Thyroid gland (tissue), 4 donors: ENCODE measurements at regions not wholly inside any gene's neighbourhood (a gene's known extent, or its start where the extent isn't known, plus 50 kb on each side); places are given as distances from the start of the nearest gene placed in this dataset.
"Not testable (repeated sequence)": the region's sequence is repeated elsewhere in the genome, so short reads cannot be mapped to it uniquely, and the experiment has no call there.

Source experiments
- DNase-seq, 2 donors: peaks; one replicate each; pipeline ENCODE4 v3.0.0-alpha.2; 2019
- H3K27ac ChIP-seq, 3 donors: fragments of 200-600 bp; sonication (generic); 1 replicate in 2 of 3; 2 replicates in 1 of 3; pipeline ENCODE4 v1.5.1; 2016 to 2019; ENCODE audit warnings: mild to moderate bottlenecking in 1 of 3, moderate library complexity in 1 of 3
- H3K27me3 ChIP-seq: fragments of 200-600 bp; sonication (generic); one replicate; pipeline ENCODE4 v1.5.1; 2019
- H3K36me3 ChIP-seq, 2 donors: fragments of 200-600 bp; sonication (generic); one replicate each; pipeline ENCODE4 v1.5.1; 2016 to 2019
- H3K4me1 ChIP-seq, 2 donors: fragments of 200-600 bp; sonication (generic); one replicate each; pipeline ENCODE4 v1.5.1; 2017 to 2019
- H3K4me3 ChIP-seq, 3 donors: fragments of 200-600 bp; sonication (generic); replicated peaks in 1 of 3; 1 replicate in 2 of 3; 2 replicates in 1 of 3; pipeline ENCODE4 v1.5.1; 2016; ENCODE audit warnings: mild to moderate bottlenecking in 1 of 3
- H3K9me3 ChIP-seq: fragments of 200-600 bp; sonication (generic); one replicate; pipeline ENCODE4 v1.5.1; 2017
- POLR2A ChIP-seq, 2 donors: fragments of 450-650 bp; IDR thresholded peaks; one replicate each; pipeline ENCODE4 v1.6.1; 2017; ENCODE audit warnings: antibody characterized with exemption in 2 of 2, mild to moderate bottlenecking in 2 of 2, moderate library complexity in 1 of 2
- WGBS, 2 donors: methylation state at CpG; one replicate each; pipeline ENCODE4 v1.1.5; 2017; 5-methylcytosine and 5-hydroxymethylcytosine counted together
- intact Hi-C: fragments of 100-400 bp; cut with DNase I; formaldehyde crosslinking; loops from one replicate; pipeline ENCODE4 v1.15.1; 2023
- TF ChIP-seq, protein P1 (sequence below), 6 experiments: fragments of 200-600 bp in 3 of 6; fragments of 450-650 bp in 3 of 6; sonication (generic) in 3 of 6; IDR thresholded peaks; one replicate each; pipeline ENCODE4 v1.5.1; 2016 to 2019; ENCODE audit warnings: antibody characterized with exemption in 6 of 6, mild to moderate bottlenecking in 2 of 6, inconsistent platforms in 1 of 6, moderate library complexity in 1 of 6

DNA sequence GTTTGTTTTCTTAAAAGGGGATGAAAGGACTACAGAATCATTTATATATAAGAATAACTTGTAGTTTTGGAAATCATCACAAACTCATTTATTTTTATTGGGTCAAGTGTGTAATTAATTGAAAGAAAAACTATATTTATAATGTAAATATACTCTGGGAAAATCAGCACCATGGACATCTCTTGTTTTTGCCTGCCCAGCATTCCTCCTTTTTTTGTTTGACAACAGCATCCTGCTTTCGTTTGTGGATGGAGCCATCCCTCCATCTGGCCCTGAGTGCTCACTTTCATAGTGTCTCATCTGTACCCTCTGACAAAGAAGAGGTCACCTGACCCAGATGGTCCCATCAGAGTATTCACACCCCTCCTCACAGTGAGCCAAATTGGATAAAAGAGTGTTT lies 308.2 kb upstream of the HTR1E start:
- no peak for TF ChIP-seq POLR2A (IDR thresholded peaks at IDR 0.05)
- TF ChIP-seq, protein P1, sequence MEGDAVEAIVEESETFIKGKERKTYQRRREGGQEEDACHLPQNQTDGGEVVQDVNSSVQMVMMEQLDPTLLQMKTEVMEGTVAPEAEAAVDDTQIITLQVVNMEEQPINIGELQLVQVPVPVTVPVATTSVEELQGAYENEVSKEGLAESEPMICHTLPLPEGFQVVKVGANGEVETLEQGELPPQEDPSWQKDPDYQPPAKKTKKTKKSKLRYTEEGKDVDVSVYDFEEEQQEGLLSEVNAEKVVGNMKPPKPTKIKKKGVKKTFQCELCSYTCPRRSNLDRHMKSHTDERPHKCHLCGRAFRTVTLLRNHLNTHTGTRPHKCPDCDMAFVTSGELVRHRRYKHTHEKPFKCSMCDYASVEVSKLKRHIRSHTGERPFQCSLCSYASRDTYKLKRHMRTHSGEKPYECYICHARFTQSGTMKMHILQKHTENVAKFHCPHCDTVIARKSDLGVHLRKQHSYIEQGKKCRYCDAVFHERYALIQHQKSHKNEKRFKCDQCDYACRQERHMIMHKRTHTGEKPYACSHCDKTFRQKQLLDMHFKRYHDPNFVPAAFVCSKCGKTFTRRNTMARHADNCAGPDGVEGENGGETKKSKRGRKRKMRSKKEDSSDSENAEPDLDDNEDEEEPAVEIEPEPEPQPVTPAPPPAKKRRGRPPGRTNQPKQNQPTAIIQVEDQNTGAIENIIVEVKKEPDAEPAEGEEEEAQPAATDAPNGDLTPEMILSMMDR (IDR thresholded peaks at IDR 0.05), result no peak
- no peak for DNase-seq
- Histone ChIP-seq H3K9me3 (no peaks in the 10 kb centered on the region), H3K4me1 (no peaks in the 10 kb centered on the region), H3K27me3 (no peaks in the 10 kb centered on the region), H3K36me3 (no peaks in the 10 kb centered on the region), H3K4me3 (no peak overlapping the region), H3K27ac (no peak overlapping the region)
- intact Hi-C loops, result no loop called here
- WGBS, 2 donors, result 22 to 23% methylated on average over 1 of the region's 1 CpG

DNA sequence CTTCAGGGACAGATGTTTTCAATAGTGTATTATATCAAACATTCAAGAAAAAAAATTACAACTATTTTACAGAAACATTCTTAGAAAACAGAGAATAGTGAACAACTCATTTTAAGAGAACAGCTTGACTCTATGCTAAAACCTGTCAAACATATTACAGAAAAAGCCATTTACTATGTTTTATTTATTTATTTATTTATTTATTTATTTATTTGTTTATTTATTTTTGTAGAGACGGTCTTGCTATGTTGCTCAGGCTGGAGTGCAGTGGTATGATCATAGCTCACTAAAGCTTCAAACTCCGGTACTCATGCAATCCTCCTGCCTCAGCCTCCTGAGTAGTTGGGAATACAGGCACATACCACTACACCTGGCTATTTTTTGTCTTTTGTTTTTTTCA lies 317.9 kb upstream of the HTR1E start:
- Histone ChIP-seq H3K4me3 (no peak overlapping the region), H3K9me3 (no peaks in the 10 kb centered on the region), H3K36me3 (no peaks in the 10 kb centered on the region), H3K27me3 (no peaks in the 10 kb centered on the region), H3K4me1 (no peaks in the 10 kb centered on the region), H3K27ac (no peak overlapping the region)
- WGBS, 2 donors, result 96 to 98% methylated on average over 2 of the region's 2 CpGs
- TF ChIP-seq, protein P1 (IDR thresholded peaks at IDR 0.05), result no peak
- TF ChIP-seq POLR2A (IDR thresholded peaks at IDR 0.05), result no peak
- intact Hi-C loops, result no loop called here
- no peak for DNase-seq

DNA sequence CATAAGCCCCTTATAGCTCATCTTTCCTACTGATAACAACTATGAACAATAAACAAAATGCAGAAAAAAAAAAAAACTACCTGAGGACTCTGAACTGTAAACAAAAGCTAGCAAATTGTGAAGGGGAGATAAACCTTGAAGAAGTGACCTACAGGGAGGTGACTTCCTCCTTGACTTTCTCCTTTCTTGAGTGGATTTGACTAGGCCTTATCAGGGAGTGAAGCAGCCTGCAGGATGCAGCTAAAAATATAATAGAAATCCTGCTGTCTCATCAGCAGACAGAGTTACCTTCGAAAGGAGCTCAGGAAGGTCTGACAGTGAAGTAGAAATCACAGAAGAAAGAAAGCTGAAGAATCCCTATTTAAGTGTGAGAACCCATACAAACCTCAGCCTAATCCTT lies 322.0 kb upstream of the HTR1E start:
- 61% methylated on average over 1 of the region's 1 CpG for WGBS, 2 donors
- no peak overlapping the region for H3K27ac ChIP-seq
- no peaks in the 10 kb centered on the region for H3K27me3 ChIP-seq
- no peak for TF ChIP-seq POLR2A (IDR thresholded peaks at IDR 0.05)
- TF ChIP-seq, protein P1 (IDR thresholded peaks at IDR 0.05), result no peak
- intact Hi-C loops, result no loop called here
- H3K36me3 ChIP-seq, result no peaks in the 10 kb centered on the region
- no peaks in the 10 kb centered on the region for H3K4me1 ChIP-seq
- H3K4me3 ChIP-seq, result no peak overlapping the region
- no peak for DNase-seq
- H3K9me3 ChIP-seq, result no peaks in the 10 kb centered on the region

DNA sequence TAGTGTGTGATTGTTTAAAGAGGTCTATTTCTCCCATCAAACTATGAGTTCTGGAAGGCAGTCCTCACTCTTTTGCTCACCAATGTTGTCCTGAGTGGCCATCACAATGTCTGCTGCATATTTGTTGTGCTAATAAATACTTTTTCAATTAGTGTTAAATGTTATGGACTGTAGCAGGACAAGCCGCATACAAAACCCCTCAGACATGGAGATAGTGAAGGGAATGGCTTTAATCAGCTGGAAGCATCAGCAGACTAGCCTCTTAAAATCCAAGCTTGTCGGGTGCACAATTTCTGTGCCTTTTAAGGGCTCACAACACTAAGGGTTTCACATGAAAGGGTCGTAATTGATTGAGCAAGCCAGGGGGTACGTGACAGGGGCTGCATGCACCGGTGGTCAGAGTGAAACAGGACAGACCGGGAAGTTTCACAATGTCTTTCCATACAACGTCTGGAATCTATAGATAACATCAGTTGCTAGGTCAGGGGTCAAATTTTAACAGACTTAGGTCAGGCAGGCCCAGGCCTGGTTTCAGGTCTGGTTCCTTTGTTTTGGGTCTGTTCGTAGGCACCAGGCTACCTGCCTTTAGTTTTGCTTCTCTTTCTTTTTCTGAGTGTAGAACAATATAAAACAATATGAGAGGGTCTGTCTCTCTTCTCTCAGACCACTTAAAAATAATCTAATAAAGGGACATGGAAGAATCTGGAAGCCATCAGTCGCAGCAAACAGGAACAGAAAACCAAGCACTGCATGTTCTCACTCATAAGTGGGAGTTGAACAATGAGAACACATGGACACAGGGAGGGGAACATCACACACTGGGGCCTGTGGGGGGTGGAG lies 327.6 kb upstream of the HTR1E start:
- TF ChIP-seq, protein P1 (IDR thresholded peaks at IDR 0.05), result no peak
- TF ChIP-seq POLR2A (IDR thresholded peaks at IDR 0.05), result no peak
- H3K27me3 ChIP-seq, result no peaks in the 10 kb centered on the region
- WGBS, 2 donors, result 49 to 53% methylated on average over 9 of the region's 9 CpGs
- H3K4me3 ChIP-seq, result no peak overlapping the region
- H3K27ac ChIP-seq, result no peak overlapping the region
- H3K36me3 ChIP-seq, result no peaks in the 10 kb centered on the region
- no peaks in the 10 kb centered on the region for H3K9me3 ChIP-seq
- no peak for DNase-seq
- intact Hi-C loops, result no loop called here
- H3K4me1 ChIP-seq, result no peaks in the 10 kb centered on the region

DNA sequence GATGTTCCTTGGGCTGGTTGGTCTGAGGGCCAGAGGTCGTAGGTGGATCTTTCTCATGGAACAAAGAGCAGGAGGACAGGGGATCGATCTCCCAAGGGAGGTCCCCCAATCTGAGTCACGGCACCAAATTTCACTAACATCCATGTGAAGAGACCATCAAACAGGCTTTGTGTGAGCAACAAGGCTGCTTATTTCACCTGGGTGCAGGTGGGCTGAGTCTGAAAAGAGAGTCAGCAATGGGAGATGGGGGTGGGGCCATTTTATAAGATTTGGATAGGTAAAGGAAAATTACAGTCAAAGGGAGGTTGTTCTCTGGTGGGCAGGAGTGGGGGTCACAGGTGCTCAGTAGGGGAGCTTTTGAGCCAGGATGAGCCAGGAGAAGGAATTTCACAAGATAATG lies 334.0 kb upstream of the HTR1E start:
- 63 to 70% methylated on average over 3 of the region's 3 CpGs for WGBS, 2 donors
- H3K27ac ChIP-seq, H3K9me3 ChIP-seq, H3K4me1 ChIP-seq, H3K27me3 ChIP-seq, H3K36me3 ChIP-seq, H3K4me3 ChIP-seq, DNase-seq, intact Hi-C loops: not testable (repeated sequence)

DNA sequence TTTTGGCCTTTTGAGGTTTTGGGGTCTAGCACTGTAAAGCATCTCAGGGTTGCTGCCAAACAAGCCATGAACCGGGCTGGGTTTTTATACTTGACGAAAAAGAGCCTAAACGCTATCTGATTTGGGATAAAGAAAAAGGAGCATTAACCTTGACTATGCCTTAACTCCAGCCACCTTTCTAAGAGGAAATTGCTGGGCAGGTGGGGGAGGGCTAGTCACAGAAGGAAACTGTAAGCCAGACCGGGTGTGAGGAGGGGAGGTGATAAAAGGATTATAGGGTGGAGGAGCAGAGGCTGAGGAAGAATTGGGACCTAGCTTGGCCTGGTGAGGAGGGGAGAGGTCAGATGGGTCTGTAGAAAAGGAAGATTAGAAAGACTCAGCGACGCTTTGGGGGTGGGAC lies 335.2 kb upstream of the HTR1E start:
- H3K27ac ChIP-seq, intact Hi-C loops, H3K4me1 ChIP-seq, DNase-seq, H3K36me3 ChIP-seq, H3K27me3 ChIP-seq, H3K4me3 ChIP-seq, H3K9me3 ChIP-seq: not testable (repeated sequence)
- 75 to 78% methylated on average over 6 of the region's 6 CpGs for WGBS, 2 donors

DNA sequence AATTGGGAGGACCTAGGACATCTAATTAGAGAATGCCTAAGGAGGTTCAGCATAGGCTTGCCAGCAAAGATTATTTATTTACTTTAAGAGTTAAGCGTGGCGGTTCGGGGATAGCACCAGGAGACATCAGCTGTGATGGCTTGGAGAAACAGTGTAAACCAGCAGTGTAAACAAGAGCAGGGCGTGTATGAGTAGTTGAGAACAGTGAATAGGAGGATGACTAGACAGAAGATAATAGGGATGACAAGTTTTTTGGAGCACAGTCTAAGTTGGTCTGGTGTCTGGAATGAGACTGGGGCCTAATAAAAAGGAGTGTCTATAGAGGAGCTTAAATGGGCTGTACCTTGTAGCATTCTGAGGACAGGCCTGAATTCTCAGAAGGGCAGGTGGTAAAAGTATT lies 338.4 kb upstream of the HTR1E start:
- H3K4me3 ChIP-seq, H3K36me3 ChIP-seq, H3K9me3 ChIP-seq, intact Hi-C loops, H3K27me3 ChIP-seq, H3K27ac ChIP-seq, DNase-seq, H3K4me1 ChIP-seq: not testable (repeated sequence)
- 85% methylated on average over 4 of the region's 4 CpGs for WGBS, 2 donors
